GM12878 (cell line): ENCODE measurements at regions not wholly inside any gene's neighbourhood (a gene's known extent, or its start where the extent isn't known, plus 50 kb on each side); places are given as distances from the start of the nearest gene placed in this dataset.
A peak's percentile ranks its signal among the peaks of the same experiment; 100 is the strongest.

ENCODE experiments used
- ATAC-seq: fragments of 200-7000 bp; cut with Tn5 transposase; 3 replicates; pipeline ENCODE4 v1.9.1; 2020; ENCODE audit warnings: mild to moderate bottlenecking, moderate library complexity
- BruUV-seq: library from RNA; stranded (reverse); fragments of 400-500 nt; replicated peaks from 2 replicates; lab custom pipeline; 2021; lab: Mats Ljungman, UMichigan
- CTCF ChIA-PET: fragments of 300-600 bp; sonication (Branson Sonifier 250); formaldehyde crosslinking; extraction: SDS; loops from one replicate; lab custom pipeline; 2021; ENCODE audit warnings: inconsistent platforms; lab: Yijun Ruan, JAX
- POLR2A ChIA-PET: fragments of 350-600 bp; formaldehyde crosslinking; extraction: SDS; loops from one replicate; lab custom pipeline; 2021; ENCODE audit warnings: inconsistent platforms; lab: Charles Lee
- RAD21 ChIA-PET: fragments of 300-600 bp; sonication (Branson Sonifier 250); formaldehyde crosslinking; loops from one replicate; lab custom pipeline; 2023; ENCODE audit warnings: antibody characterized with exemption; ENCODE audit not compliant: unreplicated experiment; lab: Charles Lee
- SMC1A ChIA-PET: fragments of 300-600 bp; sonication (Branson Sonifier 250); formaldehyde crosslinking; loops from one replicate; lab custom pipeline; 2023; ENCODE audit not compliant: unreplicated experiment, uncharacterized antibody; lab: Charles Lee
- DNase-seq: peaks from one replicate; pipeline ENCODE4 v3.0.0-alpha.2; 2011; ENCODE audit warnings: low read depth, low spot score
- FAIRE-seq: peaks from 3 replicates; lab custom pipeline; 2011; peaks lifted over from hg19 to GRCh38; lab: Jason Lieb, UNC
- H2AFZ ChIP-seq: 2 replicates; pipeline ENCODE4 v1.6.0; 2011; ENCODE audit warnings: low read depth, low read length, control low read depth; ENCODE audit not compliant: control insufficient read depth
- H3K27ac ChIP-seq: 2 replicates; pipeline ENCODE4 v1.5.1; 2011; ENCODE audit warnings: control low read depth; ENCODE audit not compliant: control insufficient read depth, insufficient read depth
- H3K27me3 ChIP-seq, 2 experiments: replicated peaks in 1 of 2; 2 replicates each; pipeline versions ENCODE4 v1.6.0 to v1.6.1; 2011; ENCODE audit warnings: low read length in 1 of 2; ENCODE audit not compliant: control insufficient read depth in 2 of 2, insufficient read depth in 2 of 2
- H3K36me3 ChIP-seq, 2 experiments: 2 replicates each; pipeline ENCODE4 v1.5.1; 2011; ENCODE audit warnings: low read length in 1 of 2; ENCODE audit not compliant: control insufficient read depth in 2 of 2, insufficient read depth in 2 of 2
- H3K4me1 ChIP-seq: 2 replicates; pipeline ENCODE4 v1.6.1; 2011; ENCODE audit warnings: mild to moderate bottlenecking, low read length, moderate library complexity, mixed read lengths; ENCODE audit not compliant: control insufficient read depth, insufficient read depth
- H3K4me2 ChIP-seq: 2 replicates; pipeline ENCODE4 v1.6.0; 2011; ENCODE audit warnings: control low read depth; ENCODE audit not compliant: control insufficient read depth, insufficient read depth
- H3K4me3 ChIP-seq: fragments of 200-600 bp; sonication (generic); 2 replicates; pipeline ENCODE4 v1.5.1; 2016
- H3K79me2 ChIP-seq: 2 replicates; pipeline ENCODE4 v1.6.0; 2011; ENCODE audit warnings: low read length; ENCODE audit not compliant: control insufficient read depth, insufficient read depth
- H3K9ac ChIP-seq: 2 replicates; pipeline ENCODE4 v1.8.0; 2011; ENCODE audit warnings: low read length, control low read depth, mixed read lengths; ENCODE audit not compliant: control insufficient read depth, insufficient read depth
- H3K9me3 ChIP-seq: replicated peaks from 3 replicates; pipeline ENCODE4 v1.5.1; 2011; ENCODE audit warnings: mild to moderate bottlenecking, low read length; ENCODE audit not compliant: control insufficient read depth, insufficient read depth
- H4K20me1 ChIP-seq: 2 replicates; pipeline ENCODE4 v1.6.0; 2011; ENCODE audit not compliant: control insufficient read depth, insufficient read depth
- CBX3 ChIP-seq: fragments of 200-600 bp; sonication (generic); IDR thresholded peaks from 2 replicates; pipeline ENCODE4 v1.6.1; 2016; ENCODE audit warnings: low read depth, borderline replicate concordance
- GATAD2B ChIP-seq: fragments of 450-650 bp; conservative IDR thresholded peaks from 2 replicates; pipeline ENCODE4 v1.6.1; 2017; ENCODE audit warnings: low read depth, mild to moderate bottlenecking, moderate library complexity
- JUNB ChIP-seq: IDR thresholded peaks from 2 replicates; pipeline ENCODE4 v1.6.1; 2016; ENCODE audit warnings: antibody characterized with exemption, mild to moderate bottlenecking
- JUND ChIP-seq: IDR thresholded peaks from 2 replicates; pipeline ENCODE4 v1.6.1; 2012; ENCODE audit warnings: low read depth, mild to moderate bottlenecking, low read length, improper control_type of control experiment, moderate library complexity
- POLR2AphosphoS2 ChIP-seq: IDR thresholded peaks from 2 replicates; pipeline ENCODE4 v1.6.1; 2011; ENCODE audit warnings: low read depth, mild to moderate bottlenecking, low read length, improper control_type of control experiment, moderate library complexity
- RUNX3 ChIP-seq: IDR thresholded peaks from 2 replicates; pipeline ENCODE4 v1.6.1; 2012; ENCODE audit warnings: low read length, inconsistent platforms
- ZNF622 ChIP-seq: fragments of 450-650 bp; IDR thresholded peaks from 2 replicates; pipeline ENCODE4 v1.6.1; 2017; ENCODE audit warnings: mild to moderate bottlenecking, inconsistent platforms
- WGBS: methylation state at CpG from one replicate; pipeline ENCODE4 v1.1.6; 2016; ENCODE audit warnings: low lambda C conversion rate; ENCODE audit not compliant: insufficient replicate concordance, insufficient coverage; ENCODE audit errors: missing lambda C conversion rate; 5-methylcytosine and 5-hydroxymethylcytosine counted together
- in situ Hi-C: fragments of 300-500 bp; cut with MboI; formaldehyde crosslinking; loops from 9 replicates; pipeline ENCODE4 v1.14.3; 2018; ENCODE audit warnings: mixed read lengths
- intact Hi-C: fragments of 100-400 bp; cut with micrococcal nuclease; formaldehyde crosslinking; loops from one replicate; pipeline ENCODE4 v1.14.2; 2022; ENCODE audit not compliant: unreplicated experiment
- TF ChIP-seq, protein P1 (sequence below): IDR thresholded peaks from 2 replicates; pipeline ENCODE4 v1.6.1; 2011; ENCODE audit warnings: low read depth, mild to moderate bottlenecking, low read length, moderate library complexity, borderline replicate concordance; ENCODE audit errors: extremely low read depth
- TF ChIP-seq, protein P2 (sequence below): fragments of 450-650 bp; IDR thresholded peaks from 2 replicates; pipeline ENCODE4 v1.6.1; 2017; ENCODE audit warnings: mild to moderate bottlenecking, moderate library complexity
- TF ChIP-seq, protein P3 (sequence below): IDR thresholded peaks from 2 replicates; pipeline ENCODE4 v1.6.1; 2012; ENCODE audit warnings: improper control_type of control experiment, low read depth, low read length; ENCODE audit not compliant: insufficient replicate concordance

DNA sequence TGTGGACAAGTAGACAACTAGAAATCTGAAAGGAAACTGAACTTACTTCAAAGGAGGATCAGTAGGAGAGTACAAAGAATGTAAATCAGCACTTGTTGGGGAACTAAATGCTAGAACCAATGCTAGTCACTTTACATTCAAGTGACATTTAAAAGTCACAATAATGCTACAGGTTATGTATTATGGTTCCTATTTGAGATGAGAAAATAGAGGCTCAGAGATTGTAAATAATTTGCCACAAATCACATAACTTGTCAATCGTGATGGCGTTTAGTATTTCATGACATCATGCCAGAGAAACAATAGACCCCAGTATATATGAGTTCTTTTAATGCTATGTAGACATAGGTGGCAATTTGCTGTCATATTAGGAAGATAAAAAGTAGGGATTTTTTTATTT, 467.8 kb upstream of the CBLB start (continued):
- no peak for TF ChIP-seq ZNF622
- no peak for TF ChIP-seq JUND

DNA sequence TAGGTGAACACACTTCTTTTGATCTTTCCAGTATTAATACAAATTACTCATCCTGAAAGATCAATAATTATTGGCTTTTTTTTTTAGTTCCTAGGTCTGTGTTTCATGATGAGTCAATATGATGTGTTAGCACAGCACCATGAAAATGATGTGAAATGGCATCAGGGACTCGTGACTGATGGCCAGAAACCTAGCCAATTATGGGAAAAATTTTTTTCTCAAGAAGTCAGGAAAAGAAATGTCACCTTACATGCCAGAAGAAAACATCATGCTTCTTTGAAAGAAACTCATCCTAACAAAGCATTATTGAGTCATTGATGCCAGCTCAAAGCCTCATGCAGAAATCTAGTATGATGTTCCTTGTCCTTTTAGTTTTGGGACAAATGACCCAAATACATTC, 468.3 kb upstream of the CBLB start:
- 5% methylated on average over 1 of the region's 1 CpG for WGBS
- ATAC-seq = no peak
- DNase-seq = no peak
- SMC1A ChIA-PET = interaction anchor here (0.6 to 2.1 kb wide), 2 partner anchors 146 to 272 kb away, joined by 3 to 6 read pairs; no protein-coding TSS in a partner anchor
- in situ Hi-C loops (no loop called here), intact Hi-C loops (loop anchor here (10.0 kb wide), 1 partner anchor 152 kb away; no protein-coding TSS in a partner anchor)
- TF ChIP-seq, protein P1, sequence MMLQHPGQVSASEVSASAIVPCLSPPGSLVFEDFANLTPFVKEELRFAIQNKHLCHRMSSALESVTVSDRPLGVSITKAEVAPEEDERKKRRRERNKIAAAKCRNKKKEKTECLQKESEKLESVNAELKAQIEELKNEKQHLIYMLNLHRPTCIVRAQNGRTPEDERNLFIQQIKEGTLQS = no peak
- TF ChIP-seq POLR2AphosphoS2 (no peak), GATAD2B (no peak), RUNX3 (no peak), JUNB (0 out of 2 replicates have a peak, but pooled peaks have one; percentile 16), CBX3 (no peak)
- TF ChIP-seq, protein P2, sequence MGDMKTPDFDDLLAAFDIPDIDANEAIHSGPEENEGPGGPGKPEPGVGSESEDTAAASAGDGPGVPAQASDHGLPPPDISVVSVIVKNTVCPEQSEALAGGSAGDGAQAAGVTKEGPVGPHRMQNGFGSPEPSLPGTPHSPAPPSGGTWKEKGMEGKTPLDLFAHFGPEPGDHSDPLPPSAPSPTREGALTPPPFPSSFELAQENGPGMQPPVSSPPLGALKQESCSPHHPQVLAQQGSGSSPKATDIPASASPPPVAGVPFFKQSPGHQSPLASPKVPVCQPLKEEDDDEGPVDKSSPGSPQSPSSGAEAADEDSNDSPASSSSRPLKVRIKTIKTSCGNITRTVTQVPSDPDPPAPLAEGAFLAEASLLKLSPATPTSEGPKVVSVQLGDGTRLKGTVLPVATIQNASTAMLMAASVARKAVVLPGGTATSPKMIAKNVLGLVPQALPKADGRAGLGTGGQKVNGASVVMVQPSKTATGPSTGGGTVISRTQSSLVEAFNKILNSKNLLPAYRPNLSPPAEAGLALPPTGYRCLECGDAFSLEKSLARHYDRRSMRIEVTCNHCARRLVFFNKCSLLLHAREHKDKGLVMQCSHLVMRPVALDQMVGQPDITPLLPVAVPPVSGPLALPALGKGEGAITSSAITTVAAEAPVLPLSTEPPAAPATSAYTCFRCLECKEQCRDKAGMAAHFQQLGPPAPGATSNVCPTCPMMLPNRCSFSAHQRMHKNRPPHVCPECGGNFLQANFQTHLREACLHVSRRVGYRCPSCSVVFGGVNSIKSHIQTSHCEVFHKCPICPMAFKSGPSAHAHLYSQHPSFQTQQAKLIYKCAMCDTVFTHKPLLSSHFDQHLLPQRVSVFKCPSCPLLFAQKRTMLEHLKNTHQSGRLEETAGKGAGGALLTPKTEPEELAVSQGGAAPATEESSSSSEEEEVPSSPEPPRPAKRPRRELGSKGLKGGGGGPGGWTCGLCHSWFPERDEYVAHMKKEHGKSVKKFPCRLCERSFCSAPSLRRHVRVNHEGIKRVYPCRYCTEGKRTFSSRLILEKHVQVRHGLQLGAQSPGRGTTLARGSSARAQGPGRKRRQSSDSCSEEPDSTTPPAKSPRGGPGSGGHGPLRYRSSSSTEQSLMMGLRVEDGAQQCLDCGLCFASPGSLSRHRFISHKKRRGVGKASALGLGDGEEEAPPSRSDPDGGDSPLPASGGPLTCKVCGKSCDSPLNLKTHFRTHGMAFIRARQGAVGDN = no peak
- TF ChIP-seq, protein P3, sequence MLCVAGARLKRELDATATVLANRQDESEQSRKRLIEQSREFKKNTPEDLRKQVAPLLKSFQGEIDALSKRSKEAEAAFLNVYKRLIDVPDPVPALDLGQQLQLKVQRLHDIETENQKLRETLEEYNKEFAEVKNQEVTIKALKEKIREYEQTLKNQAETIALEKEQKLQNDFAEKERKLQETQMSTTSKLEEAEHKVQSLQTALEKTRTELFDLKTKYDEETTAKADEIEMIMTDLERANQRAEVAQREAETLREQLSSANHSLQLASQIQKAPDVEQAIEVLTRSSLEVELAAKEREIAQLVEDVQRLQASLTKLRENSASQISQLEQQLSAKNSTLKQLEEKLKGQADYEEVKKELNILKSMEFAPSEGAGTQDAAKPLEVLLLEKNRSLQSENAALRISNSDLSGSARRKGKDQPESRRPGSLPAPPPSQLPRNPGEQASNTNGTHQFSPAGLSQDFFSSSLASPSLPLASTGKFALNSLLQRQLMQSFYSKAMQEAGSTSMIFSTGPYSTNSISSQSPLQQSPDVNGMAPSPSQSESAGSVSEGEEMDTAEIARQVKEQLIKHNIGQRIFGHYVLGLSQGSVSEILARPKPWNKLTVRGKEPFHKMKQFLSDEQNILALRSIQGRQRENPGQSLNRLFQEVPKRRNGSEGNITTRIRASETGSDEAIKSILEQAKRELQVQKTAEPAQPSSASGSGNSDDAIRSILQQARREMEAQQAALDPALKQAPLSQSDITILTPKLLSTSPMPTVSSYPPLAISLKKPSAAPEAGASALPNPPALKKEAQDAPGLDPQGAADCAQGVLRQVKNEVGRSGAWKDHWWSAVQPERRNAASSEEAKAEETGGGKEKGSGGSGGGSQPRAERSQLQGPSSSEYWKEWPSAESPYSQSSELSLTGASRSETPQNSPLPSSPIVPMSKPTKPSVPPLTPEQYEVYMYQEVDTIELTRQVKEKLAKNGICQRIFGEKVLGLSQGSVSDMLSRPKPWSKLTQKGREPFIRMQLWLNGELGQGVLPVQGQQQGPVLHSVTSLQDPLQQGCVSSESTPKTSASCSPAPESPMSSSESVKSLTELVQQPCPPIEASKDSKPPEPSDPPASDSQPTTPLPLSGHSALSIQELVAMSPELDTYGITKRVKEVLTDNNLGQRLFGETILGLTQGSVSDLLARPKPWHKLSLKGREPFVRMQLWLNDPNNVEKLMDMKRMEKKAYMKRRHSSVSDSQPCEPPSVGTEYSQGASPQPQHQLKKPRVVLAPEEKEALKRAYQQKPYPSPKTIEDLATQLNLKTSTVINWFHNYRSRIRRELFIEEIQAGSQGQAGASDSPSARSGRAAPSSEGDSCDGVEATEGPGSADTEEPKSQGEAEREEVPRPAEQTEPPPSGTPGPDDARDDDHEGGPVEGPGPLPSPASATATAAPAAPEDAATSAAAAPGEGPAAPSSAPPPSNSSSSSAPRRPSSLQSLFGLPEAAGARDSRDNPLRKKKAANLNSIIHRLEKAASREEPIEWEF = peak; percentile 90
- CTCF ChIA-PET = no interaction called here
- Histone ChIP-seq H3K4me3 (no peak overlapping the region), H3K4me1 (peaks cover 16% of the 10 kb centered on the region), H2AFZ (no peak overlapping the region), H3K36me3 (no peaks in the 10 kb centered on the region), H3K27me3 (no peaks in the 10 kb centered on the region), H3K4me2 (no peak overlapping the region), H3K27ac (no peak overlapping the region), H3K9ac (no peak overlapping the region), H4K20me1 (no peaks in the 10 kb centered on the region), H3K9me3 (no peaks in the 10 kb centered on the region; the same call in 1 of the 3 replicates), H3K79me2 (no peaks in the 10 kb centered on the region)
- RAD21 ChIA-PET = no interaction called here
- FAIRE-seq = no peak
- BruUV-seq = no TSS peak
- POLR2A ChIA-PET = no interaction called here
